Right kidney (tissue), 1 donor: ENCODE measurements at regions not wholly inside any gene's neighbourhood (a gene's known extent, or its start where the extent isn't known, plus 50 kb on each side); places are given as distances from the start of the nearest gene placed in this dataset.

Source experiments
- DNase-seq: peaks from one replicate; pipeline ENCODE4 v3.0.0-alpha.2; 2016

DNA sequence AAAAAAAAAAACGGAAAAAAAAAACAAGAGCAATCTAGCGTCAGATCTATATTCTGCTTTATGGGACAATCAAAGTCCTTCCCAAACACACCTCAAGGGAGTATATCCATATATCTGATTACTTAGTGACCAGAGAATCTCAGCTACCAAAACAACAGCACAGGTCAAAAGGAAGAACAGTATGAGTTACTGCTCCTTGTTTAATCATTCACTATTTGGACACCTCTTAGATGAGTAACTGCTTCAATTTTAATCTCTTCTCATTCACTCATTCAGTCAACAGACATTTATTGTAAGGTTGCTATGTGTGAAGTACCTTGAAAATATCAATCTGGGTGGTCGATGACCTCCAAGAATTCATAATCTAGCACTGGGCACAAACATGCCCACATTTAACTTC is 193.2 kb downstream of the IRS2 start:
- no peak for DNase-seq

DNA sequence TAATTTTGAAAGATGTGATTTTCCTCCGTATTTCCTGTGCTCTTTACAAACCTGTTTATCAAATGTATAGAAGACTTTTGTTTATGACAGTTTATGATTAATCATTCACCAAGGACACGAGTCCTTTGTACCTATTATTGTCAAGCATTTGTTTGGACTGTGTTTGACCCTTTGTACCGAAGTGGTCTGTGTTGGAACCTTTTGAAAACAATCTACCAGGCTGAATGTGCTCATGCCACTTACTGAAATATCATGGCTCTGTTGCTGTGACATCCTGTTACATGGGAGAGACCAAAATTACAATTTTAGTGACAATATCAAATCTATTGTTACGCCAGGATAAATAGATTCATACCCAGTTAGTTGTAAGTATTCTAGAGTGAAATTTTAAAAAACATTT is 193.6 kb downstream of the IRS2 start:
- DNase-seq: no peak

DNA sequence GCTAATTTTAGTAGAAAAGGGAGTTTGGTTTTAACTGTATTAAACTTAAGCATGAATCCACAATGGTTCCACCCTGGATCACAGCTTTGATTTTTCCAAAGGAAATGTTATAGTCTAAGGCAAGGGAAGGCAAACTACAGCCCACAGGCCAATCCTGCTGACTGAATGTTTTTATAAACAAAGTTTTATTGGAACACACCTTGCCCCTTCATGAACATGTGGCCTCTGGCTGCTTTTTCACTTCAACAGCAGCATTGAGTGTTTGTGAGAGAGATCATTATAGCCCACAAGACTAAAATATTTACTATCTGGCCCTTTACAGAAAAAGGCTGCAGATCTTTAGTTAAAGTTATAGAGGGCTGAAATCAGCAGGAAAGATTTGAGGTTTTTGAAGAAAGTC is 198.7 kb downstream of the IRS2 start:
- DNase-seq: no peak

GRCh38 chr13:109586509-109587346 is 199.7 kb downstream of the IRS2 start:
- DNase-seq: no peak

DNA sequence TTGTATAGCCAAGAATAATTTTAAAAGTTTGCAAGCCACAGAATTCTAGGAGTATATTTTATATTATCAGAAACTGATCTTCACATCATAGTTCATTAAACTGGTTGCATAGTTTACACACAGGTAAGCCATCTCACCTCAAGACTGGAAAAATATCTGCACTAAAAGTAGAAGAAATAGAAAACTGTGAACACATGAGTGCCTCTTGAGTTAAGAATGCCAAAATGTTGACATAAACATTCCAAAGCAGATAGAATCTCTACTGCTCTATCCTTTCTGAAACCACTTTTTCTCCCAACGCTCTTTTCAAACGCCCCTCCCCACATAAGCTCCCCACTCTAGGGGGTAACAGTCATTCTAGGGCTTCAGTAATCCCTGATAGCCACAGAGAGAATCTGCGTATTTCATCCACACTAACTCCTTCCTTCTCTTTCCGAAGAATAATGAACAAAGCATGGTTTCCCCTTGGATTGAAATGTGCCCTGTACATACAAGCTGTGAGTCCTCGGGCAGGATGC is 201.5 kb downstream of the IRS2 start:
- DNase-seq: no peak

- DNase-seq: no peak
Observed at GRCh38 chr13:109577191-109577700, 209.1 kb downstream of the IRS2 start.

DNA sequence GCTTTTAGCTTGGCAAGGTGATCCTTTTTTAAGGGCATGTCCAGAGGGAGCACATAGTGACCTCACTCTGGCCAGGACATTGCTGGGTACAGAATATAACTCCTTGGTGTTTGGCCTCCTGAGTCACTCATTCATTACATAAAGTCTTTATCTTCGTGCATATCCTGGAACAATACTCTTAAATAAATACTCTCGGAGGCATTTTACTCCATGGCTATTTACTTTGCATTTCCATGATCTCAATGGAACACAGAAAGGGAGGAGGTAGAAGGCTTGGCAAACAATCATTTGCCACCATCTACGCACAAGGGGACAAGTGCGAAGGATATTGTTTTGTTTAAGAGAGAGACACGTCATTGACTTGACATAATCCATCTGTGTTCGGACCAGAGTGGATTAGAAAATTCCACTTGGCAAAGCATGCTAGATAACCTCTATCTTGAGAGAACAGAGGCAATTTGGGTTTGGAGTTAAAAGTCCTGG is 210.0 kb downstream of the IRS2 start:
- DNase-seq: no peak

DNA sequence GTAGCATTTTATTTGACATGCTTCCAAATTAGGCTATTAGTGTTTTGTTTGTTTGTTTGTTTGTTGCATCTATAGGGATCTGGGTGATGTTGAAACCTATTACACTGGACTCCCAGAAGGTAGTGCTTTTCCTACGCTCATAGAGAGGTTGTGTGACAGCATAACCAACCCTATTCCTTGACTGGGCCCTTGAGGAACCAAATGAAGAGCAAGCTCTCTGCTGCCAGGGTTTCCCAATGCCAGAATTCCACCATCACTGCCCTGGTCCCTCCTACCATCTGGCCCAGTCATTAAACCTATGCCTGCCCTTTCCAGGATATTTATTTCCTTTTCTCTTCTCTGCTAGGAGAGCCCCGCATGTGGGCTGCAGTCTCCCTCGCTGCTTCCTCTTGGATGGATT is 210.6 kb downstream of the IRS2 start:
- DNase-seq: no peak

DNA sequence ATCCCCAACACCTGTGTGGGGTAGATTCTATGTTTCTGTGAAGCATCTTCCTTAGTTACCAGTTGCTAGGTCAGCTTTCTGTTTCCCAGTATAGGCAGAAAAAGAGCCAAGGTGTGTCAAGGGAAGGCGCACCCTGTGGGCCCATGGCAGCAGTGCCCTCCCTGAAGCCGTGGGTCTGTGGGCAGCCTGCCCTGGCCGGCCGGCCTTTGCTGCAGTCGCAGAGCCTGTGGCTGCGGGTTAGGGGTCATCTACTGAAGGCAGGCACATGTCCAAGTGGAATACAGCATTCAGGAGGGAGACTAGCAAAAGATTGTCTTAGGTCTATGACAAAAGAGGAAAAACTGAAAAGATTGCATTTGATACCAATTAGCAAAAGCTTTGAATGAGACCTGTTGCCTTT is 214.0 kb downstream of the IRS2 start:
- no peak for DNase-seq

- DNase-seq: no peak
Observed at GRCh38 chr13:109569958-109570711, 216.2 kb downstream of the IRS2 start.

DNA sequence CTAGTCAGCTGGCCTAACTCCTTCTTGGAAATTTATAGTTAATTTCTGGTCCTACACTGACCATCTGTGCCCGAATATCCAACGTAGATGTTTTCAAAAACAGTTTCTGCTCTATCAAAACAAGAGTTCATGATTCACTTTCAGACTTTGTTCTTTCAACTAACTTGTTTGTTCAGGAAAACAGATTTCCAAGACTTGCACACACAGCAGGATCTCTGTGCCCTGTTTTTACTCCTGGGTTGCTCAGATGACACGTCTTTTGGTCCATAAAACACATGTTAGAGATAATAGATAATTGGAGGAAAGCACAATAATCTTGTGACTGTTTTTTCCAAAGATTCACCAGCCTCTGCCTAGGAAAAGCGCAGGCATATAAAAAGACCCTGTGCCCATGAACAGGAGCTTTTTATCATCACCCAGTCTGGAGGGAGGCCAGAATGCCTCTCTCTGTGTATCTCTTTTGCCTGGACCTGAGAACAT is 218.0 kb downstream of the IRS2 start:
- no peak for DNase-seq

DNA sequence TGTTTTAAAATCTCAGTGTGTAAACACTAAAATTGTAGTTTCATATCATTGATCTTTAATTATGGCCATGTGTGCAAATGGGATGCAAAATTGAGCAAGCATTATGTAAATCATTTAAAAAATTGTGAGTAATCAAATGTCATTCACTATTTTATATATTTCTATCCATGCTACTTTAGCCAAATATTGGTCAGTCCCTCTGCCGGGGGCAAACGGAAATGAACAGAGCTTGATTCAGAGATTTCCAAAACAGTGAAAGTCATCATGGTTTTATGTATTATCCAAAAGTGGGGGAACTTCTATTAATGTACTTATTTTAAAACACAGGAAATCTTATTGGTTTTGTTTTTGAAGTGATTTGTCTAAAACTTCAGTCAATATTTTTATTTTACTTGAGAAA is 219.1 kb downstream of the IRS2 start:
- DNase-seq: no peak

GRCh38 chr13:109565877-109566276 is 220.5 kb downstream of the IRS2 start:
- DNase-seq: no peak

DNA sequence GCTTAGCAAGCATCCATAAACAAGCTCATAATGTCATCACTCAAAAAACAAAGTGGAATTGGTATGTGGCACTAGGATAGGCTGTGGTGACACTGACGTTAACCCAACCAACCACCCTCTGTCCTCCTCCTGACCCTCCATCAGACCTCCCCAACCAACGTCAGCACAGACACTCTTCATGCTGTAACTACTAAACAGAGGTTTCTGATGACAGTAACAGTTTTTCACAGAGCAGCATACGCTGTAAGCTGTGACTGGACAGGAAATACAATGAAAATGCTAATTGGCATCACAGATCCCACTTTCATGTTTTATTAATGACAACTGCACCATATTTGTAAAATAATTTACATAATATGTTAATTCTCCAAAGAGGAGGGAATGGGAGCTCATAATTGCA is 238.0 kb downstream of the IRS2 start:
- no peak for DNase-seq

DNA sequence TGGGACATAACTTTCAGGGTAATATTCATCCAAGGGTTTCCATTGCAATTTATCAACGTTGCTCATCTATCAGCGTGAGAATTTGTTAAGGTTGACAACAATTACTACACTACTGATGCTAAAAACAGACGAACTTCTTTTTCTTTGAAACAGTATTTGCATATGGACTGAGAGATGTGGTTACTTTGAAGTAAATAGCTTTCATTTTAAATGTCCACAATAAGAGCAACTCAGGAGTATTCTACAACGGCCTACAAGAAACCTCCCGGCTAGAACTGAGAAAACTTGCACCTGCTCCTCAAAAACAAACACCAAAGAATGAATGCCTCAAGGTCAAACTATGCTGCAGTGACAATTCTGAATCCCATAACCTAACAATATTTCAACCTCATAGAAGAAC is 238.4 kb downstream of the IRS2 start:
- DNase-seq: no peak

GRCh38 chr13:109545931-109546330 is 240.5 kb downstream of the IRS2 start:
- DNase-seq: no peak

DNA sequence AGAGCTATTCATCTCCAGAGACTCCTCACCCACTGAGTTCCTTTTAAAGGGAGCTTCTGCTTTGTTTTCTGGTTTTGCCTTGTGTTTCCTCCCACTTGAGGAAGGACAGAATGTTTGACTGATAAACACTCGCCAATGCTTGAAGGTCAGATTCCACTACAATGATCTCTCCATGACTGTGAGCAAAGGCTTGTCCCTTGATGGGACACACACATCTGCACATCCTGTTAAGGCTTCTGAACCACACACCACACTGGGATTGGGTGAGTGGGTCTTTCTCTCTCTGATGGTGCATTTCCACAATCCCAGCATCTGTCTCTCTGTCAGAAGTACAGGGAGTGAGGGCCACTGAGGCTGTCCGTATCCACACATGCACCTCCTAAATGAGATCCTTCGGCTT is 245.3 kb downstream of the IRS2 start:
- DNase-seq: no peak

DNA sequence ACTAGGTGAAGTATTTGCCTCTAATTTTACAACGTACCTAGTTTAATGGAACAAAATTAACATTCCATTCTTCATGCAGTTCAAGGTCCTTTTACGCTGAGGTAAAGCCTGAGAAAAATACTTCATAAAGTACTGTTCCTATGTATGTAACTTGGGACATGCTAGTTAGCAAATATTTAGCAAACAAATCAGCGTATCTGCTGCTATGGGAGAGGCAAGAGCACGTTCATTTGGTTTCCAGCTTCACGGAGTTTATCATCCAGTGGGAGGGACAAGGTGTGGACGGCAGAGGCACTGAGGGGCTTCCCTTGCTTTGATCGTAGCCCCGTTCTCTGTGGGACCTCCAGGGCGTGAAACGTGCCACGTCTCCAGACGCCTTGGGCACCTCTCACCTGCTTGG is 248.8 kb downstream of the IRS2 start:
- DNase-seq: no peak

DNA sequence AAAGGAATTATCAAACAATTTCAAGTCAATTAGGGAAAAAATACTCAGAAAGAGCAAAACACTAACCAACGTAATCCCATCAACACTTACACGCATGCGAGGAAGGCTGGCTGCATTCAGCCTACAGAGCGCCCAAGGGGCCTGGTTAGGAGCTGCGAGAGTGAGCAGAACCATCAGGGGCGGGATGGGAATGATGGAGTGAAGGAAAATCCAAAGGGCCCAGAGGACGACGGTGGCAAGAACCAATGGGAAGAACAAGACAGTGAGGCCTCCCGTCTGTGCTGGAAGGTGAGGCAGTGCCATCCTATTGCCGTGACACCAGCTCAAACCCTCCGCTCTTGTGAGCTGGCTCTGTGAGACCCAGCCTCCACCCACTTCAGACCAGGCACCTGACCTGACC is 253.0 kb downstream of the IRS2 start:
- DNase-seq: no peak

DNA sequence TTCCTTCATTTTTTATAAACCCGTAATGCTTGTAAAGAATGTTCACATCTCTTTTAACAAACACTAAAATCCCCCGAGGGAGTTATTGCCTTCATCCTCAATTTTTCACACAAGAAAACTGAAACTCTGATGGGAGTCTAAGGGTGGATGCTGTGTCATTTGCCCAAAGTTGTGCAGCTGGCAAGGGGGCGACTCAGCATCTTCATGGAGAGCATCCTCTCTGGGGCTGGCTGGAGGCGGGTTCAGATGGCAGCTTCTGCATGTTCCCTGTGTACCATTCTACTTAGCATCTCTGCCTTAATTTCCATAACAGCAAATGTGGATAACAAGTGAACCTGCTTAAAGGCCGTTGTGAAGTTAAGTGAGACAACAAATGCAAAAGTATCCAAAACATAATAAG is 256.4 kb downstream of the IRS2 start:
- no peak for DNase-seq

DNA sequence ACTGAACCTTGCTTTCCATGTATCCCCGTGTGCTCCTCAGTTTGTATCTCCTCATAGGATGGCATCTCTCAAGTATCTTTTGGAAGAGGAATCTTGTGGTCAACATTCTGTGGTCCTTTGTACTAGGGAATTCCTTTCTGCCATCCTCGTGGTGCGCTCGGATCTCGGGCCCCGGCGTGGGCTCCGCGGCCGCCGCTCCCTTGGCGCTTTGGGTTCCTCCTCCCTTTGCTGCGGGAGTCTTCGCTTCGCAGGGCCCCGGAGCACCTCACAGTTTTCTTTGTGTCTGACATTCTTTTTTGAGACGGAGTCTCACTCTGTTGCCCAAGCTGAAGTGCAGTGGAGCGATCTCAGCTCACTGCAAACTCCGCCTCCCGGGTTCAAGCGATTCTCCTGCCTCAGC is 264.7 kb downstream of the IRS2 start:
- DNase-seq: no peak

GRCh38 chr13:109517517-109517916 is 268.9 kb downstream of the IRS2 start:
- no peak for DNase-seq

- DNase-seq: no peak
Observed at GRCh38 chr13:109516186-109516585, 270.2 kb downstream of the IRS2 start.
